Breast epithelium (tissue), 3 donors: ENCODE measurements at regions not wholly inside any gene's neighbourhood (a gene's known extent, or its start where the extent isn't known, plus 50 kb on each side); places are given as distances from the start of the nearest gene placed in this dataset.

Source experiments
- CTCF ChIP-seq, 3 donors: fragments of 450-650 bp; IDR thresholded peaks; one replicate each; pipeline ENCODE4 v1.5.1; 2016 to 2017; ENCODE audit warnings: antibody characterized with exemption in 3 of 3, mild to moderate bottlenecking in 3 of 3, moderate library complexity in 3 of 3
- POLR2A ChIP-seq: fragments of 450-650 bp; IDR thresholded peaks from one replicate; pipeline ENCODE4 v1.6.1; 2016; ENCODE audit warnings: antibody characterized with exemption, mild to moderate bottlenecking, moderate library complexity

GRCh38 chr9:80791836-80792235, 897.5 kb downstream of the TLE1 start:
- TF ChIP-seq CTCF (IDR thresholded peaks at IDR 0.05) (no peak), POLR2A (no peak)
